AG04449 (cell line): ENCODE measurements at regions not wholly inside any gene's neighbourhood (a gene's known extent, or its start where the extent isn't known, plus 50 kb on each side); places are given as distances from the start of the nearest gene placed in this dataset.
"Not testable (repeated sequence)": the region's sequence is repeated elsewhere in the genome, so short reads cannot be mapped to it uniquely, and the experiment has no call there.

Source experiments
- CTCF ChIA-PET: fragments of 350-600 bp; formaldehyde crosslinking; extraction: SDS; loops from one replicate; lab custom pipeline; 2021; ENCODE audit warnings: antibody characterized with exemption; lab: Yijun Ruan, JAX
- POLR2A ChIA-PET: fragments of 400-600, 350-600 bp; formaldehyde crosslinking; extraction: SDS; loops from one replicate; lab custom pipeline; 2020; ENCODE audit warnings: antibody characterized with exemption, inconsistent platforms; lab: Yijun Ruan, JAX
- DNase-seq: peaks from one replicate; pipeline ENCODE4 v3.0.0-alpha.2; 2010; ENCODE audit warnings: low read depth, low spot score
- H3K4me3 ChIP-seq: 2 replicates; pipeline ENCODE4 v1.5.1; 2011; ENCODE audit warnings: low read depth, mild to moderate bottlenecking, control low read depth, low read length
- TF ChIP-seq, protein P1 (sequence below): IDR thresholded peaks from one replicate; pipeline ENCODE4 v1.5.1; 2011; ENCODE audit warnings: mild to moderate bottlenecking, moderate library complexity, low read length, control low read depth, inconsistent platforms; ENCODE audit not compliant: insufficient read depth; ENCODE audit errors: missing control alignments

DNA sequence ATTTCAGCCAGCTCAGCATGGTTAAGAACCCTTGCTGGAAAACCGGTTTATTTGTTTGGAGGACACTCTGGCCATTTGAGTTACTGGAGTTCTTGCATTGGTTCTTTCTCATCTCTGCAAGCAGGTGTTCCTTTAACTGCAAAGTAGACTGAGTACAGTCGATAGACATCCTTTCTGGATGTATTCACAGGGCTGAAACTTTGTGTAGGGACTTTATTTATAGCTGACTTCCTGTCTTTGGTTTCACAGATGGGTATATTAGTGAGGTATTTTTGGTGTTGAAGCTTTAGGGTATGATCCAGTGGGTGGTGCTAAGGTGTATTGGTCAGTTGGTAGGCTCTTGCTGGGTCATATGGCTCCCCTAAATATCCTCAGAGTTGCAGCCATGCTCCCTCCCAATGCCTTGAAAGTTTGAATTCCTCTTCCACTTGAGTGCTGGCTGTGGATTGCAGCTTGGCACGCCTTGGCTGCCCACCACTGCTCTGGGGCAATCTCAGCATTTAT, 666.0 kb upstream of the COX7C start:
- TF ChIP-seq, protein P1, sequence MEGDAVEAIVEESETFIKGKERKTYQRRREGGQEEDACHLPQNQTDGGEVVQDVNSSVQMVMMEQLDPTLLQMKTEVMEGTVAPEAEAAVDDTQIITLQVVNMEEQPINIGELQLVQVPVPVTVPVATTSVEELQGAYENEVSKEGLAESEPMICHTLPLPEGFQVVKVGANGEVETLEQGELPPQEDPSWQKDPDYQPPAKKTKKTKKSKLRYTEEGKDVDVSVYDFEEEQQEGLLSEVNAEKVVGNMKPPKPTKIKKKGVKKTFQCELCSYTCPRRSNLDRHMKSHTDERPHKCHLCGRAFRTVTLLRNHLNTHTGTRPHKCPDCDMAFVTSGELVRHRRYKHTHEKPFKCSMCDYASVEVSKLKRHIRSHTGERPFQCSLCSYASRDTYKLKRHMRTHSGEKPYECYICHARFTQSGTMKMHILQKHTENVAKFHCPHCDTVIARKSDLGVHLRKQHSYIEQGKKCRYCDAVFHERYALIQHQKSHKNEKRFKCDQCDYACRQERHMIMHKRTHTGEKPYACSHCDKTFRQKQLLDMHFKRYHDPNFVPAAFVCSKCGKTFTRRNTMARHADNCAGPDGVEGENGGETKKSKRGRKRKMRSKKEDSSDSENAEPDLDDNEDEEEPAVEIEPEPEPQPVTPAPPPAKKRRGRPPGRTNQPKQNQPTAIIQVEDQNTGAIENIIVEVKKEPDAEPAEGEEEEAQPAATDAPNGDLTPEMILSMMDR = no peak
- ChIA-PET POLR2A (no interaction called here), CTCF (no interaction called here)
- H3K4me3 ChIP-seq = no peak overlapping the region
- DNase-seq = no peak

DNA sequence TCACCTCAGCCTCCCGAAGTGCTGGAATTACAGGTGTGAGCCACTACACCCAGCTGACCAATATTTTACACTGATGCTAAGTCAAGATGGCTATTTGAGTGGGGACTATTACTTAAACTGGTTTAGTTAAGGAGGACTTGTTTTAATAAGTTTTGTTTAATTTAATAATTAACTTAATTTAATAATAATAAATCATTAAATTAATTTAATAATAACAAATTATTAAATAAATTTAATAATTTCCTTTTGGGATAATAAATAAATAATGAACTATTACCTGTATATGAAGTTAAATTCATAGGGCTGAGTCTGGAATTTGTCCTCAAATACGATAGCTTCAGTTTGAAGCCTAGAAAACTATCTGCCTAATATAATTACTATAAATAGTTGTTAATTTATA, 665.1 kb upstream of the COX7C start:
- POLR2A ChIA-PET = no interaction called here

DNA sequence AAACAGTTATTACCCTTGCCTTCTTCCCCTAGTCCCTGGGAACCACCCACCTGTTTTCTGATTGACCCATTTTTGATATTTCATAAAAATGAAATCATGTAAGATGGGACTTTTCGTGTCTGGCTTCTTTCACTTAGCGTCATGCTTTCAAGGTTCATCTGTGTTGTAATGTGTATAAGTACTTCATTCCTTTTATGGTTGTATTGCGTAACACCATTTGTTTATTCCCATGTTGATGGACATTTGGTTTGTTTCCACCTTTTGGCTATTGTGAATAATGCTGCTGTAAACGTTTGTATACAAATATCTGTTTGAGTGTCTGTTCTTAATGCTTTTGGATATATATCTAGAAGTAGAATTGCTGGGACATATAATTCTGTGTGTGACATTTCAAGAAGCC, 650.1 kb upstream of the COX7C start:
- ChIA-PET POLR2A (no interaction called here), CTCF (no interaction called here)
- TF ChIP-seq, protein P1 = no peak
- H3K4me3 ChIP-seq = no peak overlapping the region
- DNase-seq = no peak

More for the DNA sequence above, 665.1 kb upstream of the COX7C start:
- TF ChIP-seq, protein P1 = no peak
- no peak overlapping the region for H3K4me3 ChIP-seq
- CTCF ChIA-PET = no interaction called here
- DNase-seq = no peak

DNA sequence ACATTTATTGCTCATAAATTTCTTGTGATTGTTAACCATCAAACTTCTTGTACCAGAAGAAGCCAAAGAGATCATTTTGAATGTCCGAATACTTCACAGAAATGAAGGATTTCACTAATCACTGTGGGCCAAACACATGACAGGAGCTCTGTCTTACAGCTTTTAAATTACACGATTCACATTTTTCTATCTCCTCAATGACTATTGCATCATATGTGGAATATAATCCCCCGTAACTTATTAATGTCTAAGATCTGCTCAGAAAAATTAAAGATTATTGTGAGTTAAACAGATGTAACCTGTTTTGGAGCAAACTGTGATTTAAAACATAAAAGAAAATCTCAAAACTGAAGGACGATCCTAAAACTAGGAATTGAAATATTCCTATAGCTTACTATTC, 645.2 kb upstream of the COX7C start:
- POLR2A ChIA-PET = no interaction called here
- TF ChIP-seq, protein P1 = no peak

DNA sequence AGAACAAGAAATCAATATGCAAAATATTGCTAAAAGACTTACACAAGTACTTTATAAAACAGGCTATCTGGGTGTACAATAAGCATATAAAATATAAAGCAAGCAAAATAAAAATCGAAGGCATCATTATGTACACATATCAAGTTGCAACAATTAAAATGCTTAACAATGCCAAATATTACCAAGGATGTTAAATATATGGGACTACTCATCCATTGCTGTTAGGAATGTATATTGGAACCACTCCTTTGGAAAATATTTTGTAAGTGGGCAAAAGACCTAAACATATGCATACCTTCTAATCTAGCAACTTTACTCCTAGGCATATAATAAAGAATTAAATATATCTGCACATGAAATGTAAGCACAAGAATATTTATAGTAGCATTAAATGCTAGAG, 632.6 kb upstream of the COX7C start:
- CTCF ChIA-PET = no interaction called here
- DNase-seq = no peak
- no peak overlapping the region for H3K4me3 ChIP-seq
- TF ChIP-seq, protein P1 = no peak
- POLR2A ChIA-PET = no interaction called here

More for the DNA sequence above, 645.2 kb upstream of the COX7C start:
- H3K4me3 ChIP-seq = no peak overlapping the region
- DNase-seq = no peak
- CTCF ChIA-PET = no interaction called here

DNA sequence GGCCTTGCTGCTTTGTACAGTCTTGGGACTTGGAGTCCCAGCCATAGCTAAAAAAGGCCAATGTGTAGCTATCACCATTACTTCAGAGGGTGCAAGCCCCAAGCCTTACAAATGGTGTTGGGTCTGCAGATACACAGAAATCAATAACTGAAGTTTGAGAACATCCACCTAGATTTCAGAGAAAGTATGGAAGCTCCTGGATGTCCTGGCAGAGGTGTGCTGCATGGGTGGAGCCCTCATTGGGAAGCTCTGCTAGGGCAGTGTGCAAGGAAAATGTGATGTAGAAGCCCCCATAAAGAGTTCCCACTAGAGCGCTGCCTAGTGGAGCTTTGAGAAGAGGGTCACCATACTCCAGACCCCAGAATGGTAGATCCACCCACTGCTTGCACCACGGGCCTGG, 626.7 kb upstream of the COX7C start:
- TF ChIP-seq, protein P1 = no peak
- DNase-seq = no peak
- ChIA-PET CTCF (no interaction called here), POLR2A (no interaction called here)
- H3K4me3 ChIP-seq = no peak overlapping the region

DNA sequence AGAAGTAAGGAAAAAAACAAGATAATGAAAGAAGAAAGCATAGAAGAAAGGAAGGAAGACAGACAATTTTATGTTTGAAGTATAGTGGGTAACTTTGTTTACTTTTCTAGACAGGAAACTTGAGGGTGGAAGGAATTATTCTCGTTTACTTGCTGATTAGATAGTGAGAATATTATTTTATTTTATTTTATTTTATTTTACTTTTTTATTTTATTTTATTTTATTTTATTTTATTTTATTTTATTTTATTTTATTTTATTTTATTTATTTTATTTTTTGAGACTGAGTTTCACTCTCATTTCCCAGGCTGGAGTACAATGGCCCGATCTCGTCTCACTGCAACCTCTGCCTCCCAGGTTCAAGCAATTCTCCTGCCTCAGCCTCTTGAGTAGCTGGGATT, 623.1 kb upstream of the COX7C start:
- POLR2A ChIA-PET, CTCF ChIA-PET, H3K4me3 ChIP-seq: not testable (repeated sequence)

More for the DNA sequence above, 623.1 kb upstream of the COX7C start:
- DNase-seq = not testable (repeated sequence)
